BJ (cell line): ENCODE measurements at regions not wholly inside any gene's neighbourhood (a gene's known extent, or its start where the extent isn't known, plus 50 kb on each side); places are given as distances from the start of the nearest gene placed in this dataset.

Source experiments
- CTCF ChIA-PET: fragments of 350-600 bp; formaldehyde crosslinking; extraction: SDS; loops from one replicate; lab custom pipeline; 2021; ENCODE audit warnings: antibody characterized with exemption, inconsistent platforms; lab: Yijun Ruan, JAX
- POLR2A ChIA-PET: fragments of 300-600 bp; sonication (Branson Sonifier 250); formaldehyde crosslinking; extraction: SDS; loops from one replicate; lab custom pipeline; 2021; ENCODE audit warnings: antibody characterized with exemption; lab: Charles Lee
- DNase-seq: peaks from one replicate; pipeline ENCODE4 v3.0.0-alpha.2; 2011; ENCODE audit warnings: low read depth
- H3K27me3 ChIP-seq: 2 replicates; pipeline ENCODE4 v1.6.0; 2011; ENCODE audit warnings: low read length; ENCODE audit not compliant: control insufficient read depth, insufficient read depth
- H3K36me3 ChIP-seq: 2 replicates; pipeline ENCODE4 v1.5.1; 2011; ENCODE audit warnings: low read length; ENCODE audit not compliant: control insufficient read depth, insufficient read depth
- H3K4me3 ChIP-seq: 2 replicates; pipeline ENCODE4 v1.5.1; 2011; ENCODE audit warnings: low read depth, mild to moderate bottlenecking, control low read depth, low read length
- CTCF ChIP-seq: IDR thresholded peaks from 2 replicates; pipeline ENCODE4 v1.5.1; 2011; ENCODE audit warnings: low read depth, mild to moderate bottlenecking, control low read depth, inconsistent platforms, low read length, moderate library complexity; ENCODE audit not compliant: insufficient read depth

GRCh38 chr12:92593734-92594402 lies 108.9 kb upstream of the PLEKHG7 start:
- CTCF ChIA-PET: interaction anchor here (0.9 to 1.5 kb wide), 4 partner anchors 12 to 1212 kb away, joined by 3 to 6 read pairs (median 4); no protein-coding TSS in a partner anchor
- no peak overlapping the region for H3K4me3 ChIP-seq
- POLR2A ChIA-PET: no interaction called here
- peak; percentile 76 for DNase-seq
- H3K27me3 ChIP-seq: no peaks in the 10 kb centered on the region
- no peak for TF ChIP-seq CTCF
- H3K36me3 ChIP-seq: no peaks in the 10 kb centered on the region

- no peak overlapping the region for H3K4me3 ChIP-seq
- no peak for TF ChIP-seq CTCF
- POLR2A ChIA-PET: no interaction called here
- CTCF ChIA-PET: no interaction called here
- H3K27me3 ChIP-seq: no peaks in the 10 kb centered on the region
- DNase-seq: no peak
- H3K36me3 ChIP-seq: no peaks in the 10 kb centered on the region
These were observed 117.6 kb upstream of the PLEKHG7 start for GRCh38 chr12:92585115-92585727.

GRCh38 chr12:92583910-92584309 lies 118.9 kb upstream of the PLEKHG7 start:
- CTCF ChIA-PET: interaction anchor here (1.0 to 2.8 kb wide), 3 partner anchors 13 to 72 kb away, joined by 3 to 6 read pairs (median 6); no protein-coding TSS in a partner anchor

GRCh38 chr12:92582893-92583292 lies 119.9 kb upstream of the PLEKHG7 start:
- ChIA-PET POLR2A (no interaction called here), CTCF (interaction anchor here (2.0 to 2.8 kb wide), 2 partner anchors 12 to 25 kb away, joined by 6 read pairs; no protein-coding TSS in a partner anchor)

More at GRCh38 chr12:92583910-92584309, 118.9 kb upstream of the PLEKHG7 start:
- no peak for TF ChIP-seq CTCF
- Histone ChIP-seq H3K4me3 (no peak overlapping the region), H3K27me3 (no peaks in the 10 kb centered on the region), H3K36me3 (no peaks in the 10 kb centered on the region)
- no peak for DNase-seq
- POLR2A ChIA-PET: no interaction called here

More at GRCh38 chr12:92582893-92583292, 119.9 kb upstream of the PLEKHG7 start:
- Histone ChIP-seq H3K27me3 (no peaks in the 10 kb centered on the region), H3K4me3 (no peak overlapping the region), H3K36me3 (no peaks in the 10 kb centered on the region)
- TF ChIP-seq CTCF: no peak
- DNase-seq: no peak
